GM12874 (cell line): ENCODE measurements at regions not wholly inside any gene's neighbourhood (a gene's known extent, or its start where the extent isn't known, plus 50 kb on each side); places are given as distances from the start of the nearest gene placed in this dataset.

ENCODE experiments used
- TF ChIP-seq, protein P1 (sequence below): IDR thresholded peaks from 2 replicates; pipeline ENCODE4 v1.5.1; 2011; ENCODE audit warnings: low read depth, mild to moderate bottlenecking, control low read depth, low read length, moderate library complexity; ENCODE audit not compliant: insufficient read depth

DNA sequence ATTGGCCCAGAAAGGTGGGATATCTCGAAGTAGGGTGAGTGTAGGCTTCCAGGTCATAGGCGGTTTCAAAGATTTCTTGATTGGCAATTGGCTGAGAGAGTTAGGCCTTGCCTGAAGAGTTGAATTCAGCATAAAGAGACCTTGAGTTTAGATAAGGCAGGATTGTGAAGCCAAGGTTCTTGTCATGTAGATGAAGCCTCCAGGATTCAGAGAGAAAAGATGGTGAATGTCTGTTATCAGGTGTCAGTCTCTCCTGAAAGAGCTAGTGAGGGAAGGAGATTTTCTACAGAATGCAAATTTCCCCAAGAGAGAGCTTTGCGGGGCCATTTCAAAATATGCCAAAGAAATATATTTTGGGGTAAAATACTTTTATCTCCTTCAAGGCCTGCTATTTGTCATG lies 217.0 kb upstream of the TLE3 start:
- TF ChIP-seq, protein P1, sequence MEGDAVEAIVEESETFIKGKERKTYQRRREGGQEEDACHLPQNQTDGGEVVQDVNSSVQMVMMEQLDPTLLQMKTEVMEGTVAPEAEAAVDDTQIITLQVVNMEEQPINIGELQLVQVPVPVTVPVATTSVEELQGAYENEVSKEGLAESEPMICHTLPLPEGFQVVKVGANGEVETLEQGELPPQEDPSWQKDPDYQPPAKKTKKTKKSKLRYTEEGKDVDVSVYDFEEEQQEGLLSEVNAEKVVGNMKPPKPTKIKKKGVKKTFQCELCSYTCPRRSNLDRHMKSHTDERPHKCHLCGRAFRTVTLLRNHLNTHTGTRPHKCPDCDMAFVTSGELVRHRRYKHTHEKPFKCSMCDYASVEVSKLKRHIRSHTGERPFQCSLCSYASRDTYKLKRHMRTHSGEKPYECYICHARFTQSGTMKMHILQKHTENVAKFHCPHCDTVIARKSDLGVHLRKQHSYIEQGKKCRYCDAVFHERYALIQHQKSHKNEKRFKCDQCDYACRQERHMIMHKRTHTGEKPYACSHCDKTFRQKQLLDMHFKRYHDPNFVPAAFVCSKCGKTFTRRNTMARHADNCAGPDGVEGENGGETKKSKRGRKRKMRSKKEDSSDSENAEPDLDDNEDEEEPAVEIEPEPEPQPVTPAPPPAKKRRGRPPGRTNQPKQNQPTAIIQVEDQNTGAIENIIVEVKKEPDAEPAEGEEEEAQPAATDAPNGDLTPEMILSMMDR = no peak

DNA sequence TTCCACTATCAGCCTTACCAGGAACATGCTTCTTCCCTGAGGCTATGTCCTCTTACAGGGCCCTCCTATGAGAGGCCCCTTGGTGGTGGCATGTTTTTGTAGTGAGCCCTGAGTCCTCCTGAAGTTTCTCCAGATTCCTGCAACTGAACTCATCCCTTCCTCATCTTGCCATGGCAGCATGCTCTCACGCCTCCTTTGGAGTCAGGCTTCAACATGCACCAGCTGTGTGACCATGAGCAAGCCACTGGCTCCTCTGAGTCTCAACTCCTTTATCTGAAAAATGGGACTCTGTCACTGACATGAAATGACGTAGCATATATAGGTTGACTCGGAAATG lies 216.3 kb upstream of the TLE3 start:
- TF ChIP-seq, protein P1 = no peak

DNA sequence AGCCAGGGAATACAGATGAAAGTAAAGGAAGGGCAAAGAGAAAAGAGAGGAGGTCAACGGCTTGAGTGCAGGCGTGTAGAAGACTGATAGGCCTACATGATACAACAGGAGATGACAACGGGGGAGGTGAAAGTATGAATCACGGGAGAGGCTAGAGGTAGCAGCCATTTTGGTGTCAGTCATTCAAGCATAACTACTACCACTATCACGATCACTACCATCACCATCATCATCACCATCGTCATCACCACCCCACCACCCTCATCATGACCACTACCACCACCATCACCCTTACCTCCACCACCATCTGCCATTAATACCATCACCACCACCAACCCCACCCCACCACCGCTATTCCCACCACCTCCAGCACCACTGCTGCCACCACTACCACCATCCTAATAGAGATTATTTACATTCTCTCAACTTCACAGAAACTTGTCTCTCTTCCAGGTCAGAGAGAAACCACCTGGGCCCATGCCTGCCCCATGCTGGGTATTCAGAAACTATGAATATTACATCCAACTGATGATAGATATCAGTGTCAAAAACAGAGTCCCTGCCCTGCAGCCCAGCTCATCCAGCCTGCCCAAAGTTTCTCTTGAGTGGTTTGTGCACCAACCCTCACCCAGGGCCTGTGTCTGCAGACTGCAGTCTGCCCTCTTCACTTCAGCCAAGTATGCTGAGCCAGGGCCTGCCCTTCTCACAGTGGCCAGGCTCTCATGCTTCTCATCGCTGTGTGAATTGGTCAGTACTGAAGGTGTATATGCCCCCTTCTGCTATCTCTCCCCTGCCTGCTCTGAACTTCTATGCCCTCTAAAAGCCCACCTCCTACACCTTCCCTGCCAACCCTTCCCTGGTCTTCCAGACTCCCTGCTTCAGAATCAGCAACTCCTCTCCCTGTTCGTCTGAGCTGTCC lies 215.6 kb upstream of the TLE3 start:
- TF ChIP-seq, protein P1 = no peak

DNA sequence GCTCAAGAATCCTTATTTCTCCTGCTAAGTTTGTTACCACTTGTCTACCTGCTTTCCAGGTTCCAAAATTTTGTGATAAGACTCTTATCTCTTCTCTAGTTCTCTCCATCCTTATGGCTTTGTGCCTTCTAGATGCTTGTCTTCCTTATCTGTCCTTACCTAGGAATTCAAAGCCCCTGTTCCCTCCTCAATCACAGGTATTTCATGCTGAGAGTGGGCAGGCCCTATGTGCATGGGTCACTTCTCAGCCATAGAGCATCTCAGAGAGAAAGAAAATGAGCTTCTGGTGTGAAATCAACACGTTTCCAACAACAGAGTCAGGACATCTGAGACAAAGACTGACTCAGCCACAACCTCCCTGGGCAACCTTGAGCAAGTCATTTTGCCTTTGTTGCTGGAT lies 214.1 kb upstream of the TLE3 start:
- TF ChIP-seq, protein P1 = no peak

DNA sequence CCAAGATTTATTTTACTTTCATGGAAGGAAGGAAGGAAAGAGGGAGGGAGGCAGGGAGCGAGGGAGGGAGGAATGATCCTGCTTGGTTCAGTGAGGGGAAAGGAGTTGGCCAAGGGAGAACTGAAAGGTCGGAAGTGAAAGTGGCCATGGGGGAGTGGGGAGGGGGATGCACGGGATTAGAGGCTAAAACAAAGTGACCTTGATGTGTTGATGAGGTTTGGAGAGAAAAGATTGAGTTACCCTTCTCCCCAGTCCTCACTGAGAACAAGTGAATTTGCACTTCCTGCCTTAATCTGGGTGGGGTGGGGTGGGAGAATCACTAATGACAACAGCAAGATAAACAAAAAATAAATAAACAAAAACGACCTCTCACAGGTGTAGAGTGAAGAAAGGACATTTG lies 212.0 kb upstream of the TLE3 start:
- TF ChIP-seq, protein P1 = no peak

DNA sequence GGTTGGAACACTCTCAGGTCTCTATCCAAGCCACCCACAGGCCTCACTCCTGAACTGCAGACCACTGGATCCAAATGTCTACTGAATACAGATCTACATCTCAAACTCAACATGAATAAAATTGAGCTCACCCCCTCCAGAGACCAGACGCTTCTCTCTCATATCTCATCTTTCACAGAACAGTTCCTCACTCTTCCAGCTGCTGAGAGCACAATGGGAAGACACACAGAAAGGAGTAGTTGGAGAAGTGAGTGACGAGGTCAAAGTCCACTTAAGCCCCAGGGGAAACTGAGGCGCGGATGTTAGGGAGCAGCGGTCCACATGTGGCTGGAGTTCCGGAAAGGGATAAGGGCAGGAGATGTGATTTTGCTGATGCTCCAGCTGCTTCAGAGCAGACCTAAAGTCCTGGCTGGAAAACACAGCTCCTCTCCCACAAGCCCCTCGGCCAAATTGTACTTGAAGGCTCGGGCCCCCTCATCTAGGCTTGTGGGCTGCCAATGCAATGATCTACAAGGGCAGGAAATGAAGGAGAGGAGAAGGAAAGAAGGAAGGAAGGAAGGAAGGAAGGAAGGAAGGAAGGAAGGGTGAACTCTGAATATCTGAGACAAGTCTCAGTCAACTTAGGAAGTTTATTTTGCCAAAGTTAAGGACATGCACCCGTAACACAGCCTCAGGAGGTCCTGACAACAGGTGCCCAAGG lies 211.2 kb upstream of the TLE3 start:
- TF ChIP-seq, protein P1 = no peak

DNA sequence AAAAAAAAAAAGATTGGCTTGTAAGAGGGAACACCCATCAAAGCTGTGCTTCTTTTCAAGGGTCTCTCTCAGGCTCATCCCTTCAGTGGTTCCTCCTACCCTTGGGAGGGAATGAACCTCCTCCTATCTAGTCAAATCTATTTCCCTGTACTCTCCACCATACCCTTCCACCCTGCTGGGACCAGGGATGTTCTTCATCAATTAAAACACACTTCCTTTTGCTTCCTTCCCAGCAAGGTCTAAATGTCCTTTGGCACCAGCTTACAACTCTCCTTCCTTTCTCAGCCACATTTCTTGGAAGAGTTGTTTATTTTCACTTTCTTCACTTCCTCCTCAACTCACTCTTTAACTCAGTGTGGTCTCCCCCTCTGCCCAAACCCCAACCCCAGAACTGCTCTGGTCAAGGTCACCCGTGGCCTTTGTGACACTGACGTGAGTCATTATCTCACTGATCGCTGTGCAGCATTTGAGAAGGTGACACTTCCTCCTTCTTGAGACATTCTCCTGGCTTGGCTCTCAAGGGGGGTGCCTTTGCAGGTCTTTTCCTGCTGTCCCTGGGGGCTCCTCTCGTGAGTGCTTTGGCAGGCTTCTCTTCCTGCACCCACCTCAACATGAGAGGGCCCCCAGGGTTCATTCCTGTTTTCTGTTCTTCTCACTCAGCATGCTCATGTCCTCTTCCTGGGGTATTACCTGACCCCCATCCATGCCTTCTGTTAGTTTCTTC lies 210.5 kb upstream of the TLE3 start:
- TF ChIP-seq, protein P1 = no peak
